Esophagus muscularis mucosa (tissue), 3 donors: ENCODE measurements at regions not wholly inside any gene's neighbourhood (a gene's known extent, or its start where the extent isn't known, plus 50 kb on each side); places are given as distances from the start of the nearest gene placed in this dataset.

ENCODE experiments used
- POLR2A ChIP-seq: fragments of 450-650 bp; IDR thresholded peaks from one replicate; pipeline ENCODE4 v1.6.1; 2017; ENCODE audit warnings: antibody characterized with exemption, moderate library complexity, mild to moderate bottlenecking, low read depth
- POLR2AphosphoS5 ChIP-seq, 2 donors: sonication (generic); formaldehyde crosslinking; IDR thresholded peaks; one replicate each; pipeline ENCODE4 v1.6.1; 2017; ENCODE audit warnings: antibody characterized with exemption in 2 of 2
- TF ChIP-seq, protein P1 (sequence below), 3 experiments: fragments of 200-600 bp in 2 of 3; fragments of 450-650 bp in 1 of 3; sonication (generic) in 2 of 3; IDR thresholded peaks; one replicate each; pipeline ENCODE4 v1.5.1; 2017 to 2019; ENCODE audit warnings: antibody characterized with exemption in 3 of 3, mild to moderate bottlenecking in 2 of 3, moderate library complexity in 1 of 3

GRCh38 chr15:47505712-47506328 is 211.5 kb upstream of the SEMA6D start:
- TF ChIP-seq, protein P1, sequence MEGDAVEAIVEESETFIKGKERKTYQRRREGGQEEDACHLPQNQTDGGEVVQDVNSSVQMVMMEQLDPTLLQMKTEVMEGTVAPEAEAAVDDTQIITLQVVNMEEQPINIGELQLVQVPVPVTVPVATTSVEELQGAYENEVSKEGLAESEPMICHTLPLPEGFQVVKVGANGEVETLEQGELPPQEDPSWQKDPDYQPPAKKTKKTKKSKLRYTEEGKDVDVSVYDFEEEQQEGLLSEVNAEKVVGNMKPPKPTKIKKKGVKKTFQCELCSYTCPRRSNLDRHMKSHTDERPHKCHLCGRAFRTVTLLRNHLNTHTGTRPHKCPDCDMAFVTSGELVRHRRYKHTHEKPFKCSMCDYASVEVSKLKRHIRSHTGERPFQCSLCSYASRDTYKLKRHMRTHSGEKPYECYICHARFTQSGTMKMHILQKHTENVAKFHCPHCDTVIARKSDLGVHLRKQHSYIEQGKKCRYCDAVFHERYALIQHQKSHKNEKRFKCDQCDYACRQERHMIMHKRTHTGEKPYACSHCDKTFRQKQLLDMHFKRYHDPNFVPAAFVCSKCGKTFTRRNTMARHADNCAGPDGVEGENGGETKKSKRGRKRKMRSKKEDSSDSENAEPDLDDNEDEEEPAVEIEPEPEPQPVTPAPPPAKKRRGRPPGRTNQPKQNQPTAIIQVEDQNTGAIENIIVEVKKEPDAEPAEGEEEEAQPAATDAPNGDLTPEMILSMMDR (IDR thresholded peaks at IDR 0.05), result no peak
- TF ChIP-seq POLR2A (no peak), POLR2AphosphoS5 (IDR thresholded peaks at IDR 0.05) (no peak)
